ENCODE measurements at regions not wholly inside any gene's neighbourhood (a gene's known extent, or its start where the extent isn't known, plus 50 kb on each side); places are given as distances from the start of the nearest gene placed in this dataset.
A peak's percentile ranks its signal among the peaks of the same experiment; 100 is the strongest.

DNA sequence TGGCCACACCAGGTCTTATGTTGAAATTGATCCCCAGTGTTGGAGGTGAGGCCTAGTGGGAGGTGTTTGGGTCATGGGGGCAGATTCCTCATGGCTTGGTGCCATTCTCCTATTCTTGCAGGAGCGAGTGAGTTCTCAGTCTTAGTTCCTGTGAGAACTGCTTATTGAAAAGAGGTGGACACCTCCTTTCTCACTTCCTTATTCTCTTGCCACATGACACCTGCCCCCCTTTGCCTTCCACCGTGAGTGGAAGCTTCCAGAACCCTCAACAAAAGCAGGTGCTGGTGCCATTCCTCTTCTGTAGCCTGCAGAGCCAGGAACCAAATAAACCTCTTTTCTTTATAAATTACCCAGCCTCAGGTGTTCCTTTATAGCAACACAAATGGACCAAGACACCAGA, 318.1 kb upstream of the MCTP2 start:
- no peak for DNase-seq (ENCODE audit: low spot score)

DNA sequence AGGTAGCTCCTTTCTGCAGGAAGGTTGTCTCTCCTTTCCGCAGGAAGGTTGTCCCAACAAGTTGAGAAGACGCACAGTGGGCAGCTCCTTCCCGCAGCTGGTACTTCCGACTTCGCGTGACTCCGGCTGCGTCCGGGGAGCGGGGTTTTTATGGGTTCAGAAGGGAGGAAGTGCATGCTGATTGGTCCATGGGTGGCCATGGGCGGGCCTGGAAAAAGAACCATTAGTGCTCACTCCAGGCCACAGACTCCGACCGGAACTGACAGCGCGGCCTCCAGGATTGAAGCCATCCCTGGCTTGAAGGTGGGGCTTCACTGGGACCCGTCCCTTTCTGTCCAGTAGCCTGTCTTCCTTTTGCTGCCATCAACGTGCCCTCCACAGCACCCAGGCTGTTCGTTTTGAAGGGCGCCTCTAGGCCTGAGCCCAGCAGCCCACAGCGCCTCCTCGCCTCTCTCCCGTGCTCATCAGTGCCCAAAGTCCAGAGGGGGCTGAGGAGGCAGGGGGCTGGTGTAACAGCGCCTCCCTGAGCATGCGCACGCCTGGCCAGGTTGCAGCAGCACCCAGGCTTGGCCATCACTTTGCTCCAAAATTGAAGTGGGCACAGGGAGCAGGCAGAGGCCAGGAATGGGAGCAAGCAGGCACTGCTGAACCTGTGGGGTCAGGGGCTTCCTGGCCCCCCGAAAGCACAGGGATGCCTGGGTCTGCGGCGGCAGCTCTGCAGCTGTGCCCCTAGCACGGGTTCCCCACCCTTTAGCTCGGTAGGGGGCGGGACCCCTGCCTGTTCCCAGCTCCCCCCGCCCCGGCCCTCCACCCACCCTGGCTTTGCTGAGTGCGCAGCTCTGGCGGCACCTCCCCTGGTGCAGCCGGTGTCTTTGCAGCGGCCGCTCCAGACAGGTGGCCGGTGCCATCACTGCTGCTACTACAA, 330.6 kb upstream of the MCTP2 start:
- no peak for DNase-seq (ENCODE audit: low spot score)
- intact Hi-C loops (cut with DNase I): no loop called here

More for the DNA sequence above, 318.1 kb upstream of the MCTP2 start:
- intact Hi-C loops (cut with DNase I): no loop called here

DNA sequence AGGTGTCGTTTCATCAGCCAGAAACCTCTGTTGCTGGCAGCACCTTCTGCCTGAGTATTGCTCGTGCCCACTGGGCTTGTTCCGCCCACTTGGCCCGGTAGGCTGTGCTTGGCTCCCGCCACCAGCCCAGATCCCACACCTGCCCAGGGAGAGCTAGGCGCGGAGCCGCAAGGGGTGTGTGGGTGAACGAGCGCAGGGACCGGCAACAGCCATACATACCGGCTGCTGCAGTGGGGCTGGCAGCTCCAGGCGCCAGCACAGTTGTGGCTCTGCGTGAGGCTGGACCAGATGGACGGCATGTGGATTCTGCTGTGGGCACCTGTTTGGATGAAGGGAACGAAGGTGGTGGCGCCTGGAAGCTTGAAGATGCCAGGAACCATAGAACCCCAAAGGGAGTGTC, 331.5 kb upstream of the MCTP2 start:
- no peak for DNase-seq (ENCODE audit: low spot score)
- intact Hi-C loops (cut with DNase I): no loop called here

DNA sequence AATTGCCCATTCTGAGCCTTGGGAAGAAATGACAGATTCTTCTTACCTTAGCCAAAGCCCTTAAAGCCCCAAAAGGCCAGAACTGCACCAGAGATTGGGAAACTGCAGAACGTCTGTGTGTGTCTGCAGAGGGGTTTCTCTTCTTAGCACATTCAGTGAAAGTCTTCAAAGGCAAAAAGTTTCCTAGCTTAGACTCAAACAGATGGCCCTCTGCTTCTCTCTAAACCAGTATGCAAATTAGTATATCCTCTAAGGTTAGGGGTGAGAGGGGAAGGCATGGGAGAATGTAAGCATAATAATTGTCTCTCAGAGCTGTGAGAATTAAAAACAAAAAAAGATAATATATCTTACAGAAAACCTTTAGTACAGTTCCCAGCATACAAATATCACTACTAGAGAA, 334.0 kb upstream of the MCTP2 start:
- DNase-seq (ENCODE audit: low spot score): no peak
- intact Hi-C loops (cut with DNase I): no loop called here

DNA sequence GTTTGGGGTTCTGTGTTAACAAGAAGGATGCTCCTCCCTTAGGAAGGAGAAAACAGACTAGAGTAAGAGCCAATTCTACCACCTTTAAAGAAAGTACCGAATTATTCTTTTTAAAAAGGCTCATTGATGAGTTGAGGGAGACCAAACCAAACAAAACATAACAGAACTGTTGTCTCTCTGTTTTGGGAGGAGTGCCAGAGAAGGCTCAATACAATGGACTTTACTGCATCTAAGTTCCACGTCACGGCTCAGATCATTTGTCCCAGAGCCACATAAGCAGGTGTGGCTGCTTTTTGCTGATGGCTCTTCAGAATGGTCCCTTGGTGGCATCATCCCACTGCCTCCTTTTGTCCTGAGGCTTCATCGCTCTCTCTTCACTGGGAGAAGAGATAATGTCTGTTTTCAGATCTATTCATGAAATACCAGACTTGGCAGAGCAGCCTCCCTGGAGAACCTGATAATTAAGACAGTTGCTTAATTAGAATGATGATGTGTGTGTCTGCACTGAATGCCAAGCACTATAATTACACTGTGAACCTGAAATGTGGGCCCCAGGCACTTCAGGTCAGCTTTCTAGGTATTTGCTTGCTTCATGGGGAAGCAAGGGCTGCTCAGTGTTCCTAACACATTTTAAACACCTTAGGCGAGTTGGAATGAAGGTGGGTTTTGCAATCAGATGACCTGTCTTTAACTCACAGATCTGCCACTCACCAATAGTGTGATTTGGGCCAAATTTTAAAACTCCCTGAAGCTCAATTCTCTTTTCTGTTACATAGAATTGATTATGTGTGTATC, 335.2 kb upstream of the MCTP2 start:
- DNase-seq (ENCODE audit: low spot score): no peak
- intact Hi-C loops (cut with DNase I): no loop called here

DNA sequence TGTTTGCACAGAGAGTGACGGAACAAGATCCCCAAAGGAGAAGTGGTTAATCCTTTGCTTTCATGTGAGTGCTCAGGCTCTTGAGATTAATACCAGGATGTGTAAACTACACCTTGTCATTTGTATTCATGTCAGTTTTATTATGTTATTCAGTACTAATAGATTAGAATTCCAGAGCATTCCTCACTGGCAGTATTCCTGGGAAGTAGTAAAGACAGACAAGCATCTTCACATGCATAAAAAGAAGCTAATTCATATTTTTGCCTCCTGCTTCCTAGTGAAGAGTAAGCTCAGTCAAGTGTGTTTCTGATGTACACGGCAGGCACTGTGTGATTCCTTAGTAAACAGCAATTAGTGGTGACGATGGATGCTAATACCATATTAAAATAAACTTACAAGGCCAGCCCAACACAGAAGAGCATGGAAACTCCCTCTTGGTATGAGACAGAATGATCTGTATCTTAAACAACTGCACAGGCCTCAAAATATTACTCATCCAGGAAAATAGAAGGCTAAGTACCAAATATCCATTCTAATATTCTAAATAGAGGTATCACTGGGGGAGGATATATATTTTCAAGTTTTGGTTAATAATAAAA, 336.8 kb upstream of the MCTP2 start:
- no peak for DNase-seq (ENCODE audit: low spot score)
- intact Hi-C loops (cut with DNase I): no loop called here

DNA sequence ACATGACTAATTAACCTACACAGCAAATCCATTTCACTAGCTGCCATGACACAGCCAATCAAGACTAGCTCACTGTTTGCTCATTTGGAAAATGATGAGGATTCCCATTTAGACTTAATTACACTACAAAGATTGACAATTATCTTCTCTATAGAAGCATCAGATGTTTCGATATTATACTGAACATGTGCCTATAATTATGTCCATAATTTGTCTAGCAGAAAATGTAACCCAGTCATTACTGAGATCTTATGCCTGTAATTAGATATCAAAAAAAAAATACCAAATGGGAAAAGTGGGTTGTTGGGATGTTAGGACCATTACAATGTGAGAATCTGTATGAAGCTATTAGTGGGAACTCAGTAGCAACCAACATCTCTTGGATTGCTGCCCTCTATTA, 344.2 kb upstream of the MCTP2 start:
- intact Hi-C loops (cut with DNase I): no loop called here
- DNase-seq (ENCODE audit: low spot score): no peak

DNA sequence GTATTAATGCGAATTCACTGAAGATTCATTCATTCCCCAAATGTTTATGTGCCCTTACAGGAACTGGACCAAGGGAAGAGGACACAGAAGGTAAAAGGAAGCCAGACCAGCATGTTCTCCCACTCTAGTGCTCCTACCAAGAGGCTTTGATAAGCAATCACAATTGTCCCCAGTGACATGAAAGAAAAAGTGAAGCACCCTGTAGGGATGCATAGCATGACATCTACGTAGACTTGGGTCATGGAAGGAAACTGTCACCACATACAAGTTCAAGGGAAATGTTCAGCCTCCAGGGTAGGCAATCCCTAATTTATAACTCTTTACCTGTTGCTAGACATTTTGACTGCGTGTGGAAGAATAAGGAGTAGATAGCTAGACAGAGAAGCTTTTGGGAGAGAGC, 348.6 kb upstream of the MCTP2 start:
- DNase-seq (ENCODE audit: low spot score): no peak
- intact Hi-C loops (cut with DNase I): no loop called here

DNA sequence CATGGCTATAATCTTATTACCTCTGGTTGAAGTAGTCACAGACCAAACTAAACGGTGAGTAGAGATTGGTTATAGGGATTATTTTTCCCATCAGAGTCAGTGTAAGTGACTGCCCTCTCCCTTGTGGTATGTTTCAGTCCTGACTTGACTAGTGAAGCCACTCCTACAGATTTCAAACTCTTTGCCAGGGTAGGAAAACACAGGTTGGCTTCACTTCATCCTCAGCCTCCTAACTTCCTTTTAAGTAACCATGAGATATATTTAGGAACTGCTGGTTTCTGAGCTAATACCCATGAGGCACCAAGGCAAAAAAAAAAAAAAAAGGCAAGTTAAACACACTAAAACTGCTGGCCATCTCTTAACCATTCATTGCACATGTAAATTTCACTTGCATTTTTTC, 349.2 kb upstream of the MCTP2 start:
- intact Hi-C loops (cut with DNase I): no loop called here
- DNase-seq (ENCODE audit: low spot score): no peak

DNA sequence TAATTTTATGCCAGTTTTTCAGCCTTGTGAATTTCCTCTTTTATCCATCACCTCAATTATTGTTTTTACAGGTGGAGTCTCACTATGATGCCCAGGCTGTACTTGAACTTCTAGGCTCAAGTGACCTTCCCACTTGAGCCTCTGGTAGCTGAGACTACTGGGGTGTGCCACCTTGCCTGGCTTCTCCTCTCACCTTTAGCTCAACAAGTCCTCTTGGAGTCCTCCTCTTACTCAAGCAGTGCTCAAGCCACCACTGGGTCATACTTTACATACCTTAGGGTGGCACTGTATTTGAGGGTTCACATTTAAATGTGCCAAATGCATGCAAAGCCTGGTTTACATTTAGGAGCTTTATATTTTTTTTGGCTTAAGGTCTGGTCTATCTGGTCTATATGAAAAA, 350.1 kb upstream of the MCTP2 start:
- intact Hi-C loops (cut with DNase I): no loop called here

DNA sequence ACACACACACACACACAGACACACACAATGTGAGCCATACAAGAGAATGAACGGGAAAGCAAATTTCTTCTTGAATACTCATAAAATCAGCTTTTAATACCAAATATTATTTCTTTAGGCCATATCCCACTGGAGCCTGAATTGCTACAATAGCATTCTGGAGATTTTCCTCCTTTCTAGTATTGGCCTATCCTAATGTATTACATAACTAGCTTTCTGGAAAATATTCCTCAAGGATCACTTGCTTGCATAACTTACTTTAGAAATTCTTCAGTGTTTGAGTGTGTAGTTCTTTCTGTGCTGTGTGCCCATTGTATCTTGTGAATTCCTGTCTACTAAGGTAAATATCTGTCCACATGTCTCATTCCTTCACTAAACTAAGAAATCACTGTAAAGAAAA, 351.0 kb upstream of the MCTP2 start:
- intact Hi-C loops (cut with DNase I): no loop called here
- no peak for DNase-seq (ENCODE audit: low spot score)

More for the DNA sequence above, 350.1 kb upstream of the MCTP2 start:
- no peak for DNase-seq (ENCODE audit: low spot score)

DNA sequence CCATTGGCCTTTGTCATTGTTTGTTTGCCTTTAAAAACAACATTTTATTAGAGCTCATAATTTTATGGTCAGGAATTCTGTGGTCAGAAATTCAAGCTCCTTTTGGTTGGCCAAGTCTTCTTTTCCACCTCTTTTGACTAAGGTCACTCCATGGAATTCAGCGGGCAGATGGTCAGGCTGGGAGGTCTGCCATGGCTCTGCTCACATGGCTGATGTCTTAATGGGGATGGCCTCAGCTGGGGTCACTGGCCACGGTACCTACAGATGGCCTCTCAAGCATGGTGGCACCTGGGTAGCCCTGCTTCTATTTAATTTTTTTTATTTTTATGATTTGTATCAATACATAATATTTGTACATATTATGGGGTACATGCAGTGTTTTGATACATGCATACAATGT, 360.8 kb upstream of the MCTP2 start:
- intact Hi-C loops (cut with DNase I): no loop called here
- DNase-seq (ENCODE audit: low spot score): no peak

DNA sequence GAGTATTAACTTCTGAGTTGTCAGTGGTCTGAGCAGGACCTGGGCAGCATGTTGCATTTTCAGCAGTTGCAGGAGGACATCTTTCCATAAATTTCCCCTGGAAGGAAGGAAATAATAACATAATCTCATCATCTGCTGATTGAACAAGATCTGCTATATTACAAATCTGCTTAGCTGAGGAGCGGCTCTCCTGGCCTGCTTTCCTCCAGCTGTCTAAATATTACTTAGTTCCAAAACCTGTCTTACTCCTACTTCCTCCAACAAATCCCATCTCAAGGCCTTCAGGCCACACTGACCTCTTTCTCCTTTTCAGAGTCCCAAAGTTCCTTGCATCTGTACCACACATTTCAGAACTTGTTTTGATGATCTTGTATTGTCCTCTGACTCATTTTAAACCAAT, 364.4 kb upstream of the MCTP2 start:
- intact Hi-C loops (cut with DNase I): no loop called here
- no peak for DNase-seq (ENCODE audit: low spot score)

DNA sequence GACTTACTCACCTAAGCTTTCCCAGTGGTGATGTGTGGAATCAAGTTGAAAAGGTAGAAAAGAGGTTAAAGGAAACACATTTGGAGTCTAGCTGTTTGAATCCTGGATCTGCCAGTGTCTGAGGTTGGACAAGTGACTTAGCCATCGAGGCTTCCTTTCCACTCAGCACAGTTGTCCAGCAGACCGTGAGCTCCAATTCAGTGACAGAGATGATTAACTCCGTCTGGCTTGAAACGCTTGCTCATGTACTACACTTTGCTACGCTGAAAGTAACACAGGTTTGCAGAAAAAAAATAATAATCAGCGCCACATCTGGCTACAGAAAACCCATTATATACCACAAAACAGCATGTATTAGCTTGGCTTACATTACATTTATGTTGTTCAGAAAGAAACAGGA, 364.9 kb upstream of the MCTP2 start:
- intact Hi-C loops (cut with DNase I): no loop called here
- no peak for DNase-seq (ENCODE audit: low spot score)

DNA sequence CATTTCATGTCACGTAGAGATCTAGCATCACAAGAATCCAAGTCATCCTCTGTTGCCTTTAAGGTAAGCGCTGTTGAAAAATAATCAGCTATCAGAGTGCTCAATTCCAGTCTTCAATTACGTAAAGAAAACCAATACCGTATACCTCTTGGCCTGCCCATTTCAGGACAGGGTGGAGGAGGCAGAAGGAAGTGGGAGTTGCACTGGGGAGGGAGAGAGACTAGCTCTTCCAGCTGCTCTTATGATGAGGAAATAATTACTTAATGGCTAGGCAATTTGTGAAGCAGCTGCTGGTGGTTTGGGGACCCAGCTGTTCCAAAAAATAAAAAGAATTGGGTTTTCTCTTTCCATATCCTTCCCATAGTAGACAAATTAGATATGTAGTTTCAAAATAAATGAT, 365.8 kb upstream of the MCTP2 start:
- intact Hi-C loops (cut with DNase I): no loop called here
- DNase-seq (ENCODE audit: low spot score): no peak

DNA sequence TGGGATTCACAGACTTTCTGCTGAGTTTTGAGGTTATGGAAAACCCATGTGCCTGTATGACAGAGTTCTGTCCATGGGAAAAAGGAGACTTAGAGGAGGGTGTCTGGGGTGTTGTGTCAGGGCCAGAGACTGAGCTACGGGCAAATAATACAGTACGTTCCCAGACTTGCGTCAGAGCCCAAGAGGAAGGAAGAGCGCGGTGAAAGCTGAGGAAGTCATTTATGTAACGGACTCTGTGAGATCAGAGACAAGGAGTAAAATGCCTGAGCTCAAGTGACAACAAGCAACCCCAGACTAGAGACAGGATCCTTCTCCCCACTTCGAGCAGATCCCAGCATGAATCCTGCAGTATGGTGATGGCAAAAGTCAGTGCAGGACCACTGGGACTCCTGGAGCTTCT, 368.6 kb upstream of the MCTP2 start:
- peak; percentile 78 for DNase-seq (ENCODE audit: low spot score)
- intact Hi-C loops (cut with DNase I): no loop called here

DNA sequence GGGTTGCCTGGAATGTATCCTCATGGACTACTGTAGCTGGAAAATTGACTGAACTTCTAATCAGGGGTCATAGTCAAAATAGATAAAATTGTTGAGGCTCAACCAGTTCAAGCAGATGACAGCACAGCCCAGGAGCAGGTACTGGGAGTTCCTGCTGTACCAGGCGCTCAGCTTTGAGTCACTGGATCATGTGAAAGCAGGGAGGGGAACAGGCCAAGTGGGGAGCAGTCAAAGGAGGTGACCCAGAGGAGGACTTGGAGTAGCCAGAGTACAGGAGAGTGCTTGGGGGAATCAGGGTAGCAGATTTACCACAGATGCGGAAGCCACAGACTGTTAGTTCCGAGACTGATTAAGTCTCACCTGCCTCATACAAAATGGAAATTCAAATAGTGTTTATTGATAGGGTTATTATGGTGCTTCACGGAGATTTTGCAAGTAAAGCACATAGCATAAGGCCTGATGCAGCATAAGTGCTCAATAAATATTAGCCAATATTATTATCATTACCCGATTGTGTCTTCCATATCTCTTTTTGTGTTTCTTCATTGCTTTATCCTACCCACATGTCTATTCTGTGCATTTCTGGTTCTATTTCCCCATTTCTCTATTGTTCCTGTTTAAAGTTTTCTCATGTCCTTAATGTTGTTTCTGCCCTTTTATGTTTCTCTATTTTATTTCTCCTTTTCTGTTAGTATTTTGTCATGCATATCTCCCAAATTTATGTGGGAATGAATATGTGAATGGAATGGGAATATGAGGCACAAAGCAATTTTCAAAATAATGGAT, 369.2 kb upstream of the MCTP2 start:
- intact Hi-C loops (cut with DNase I): no loop called here
- no peak for DNase-seq (ENCODE audit: low spot score)

DNA sequence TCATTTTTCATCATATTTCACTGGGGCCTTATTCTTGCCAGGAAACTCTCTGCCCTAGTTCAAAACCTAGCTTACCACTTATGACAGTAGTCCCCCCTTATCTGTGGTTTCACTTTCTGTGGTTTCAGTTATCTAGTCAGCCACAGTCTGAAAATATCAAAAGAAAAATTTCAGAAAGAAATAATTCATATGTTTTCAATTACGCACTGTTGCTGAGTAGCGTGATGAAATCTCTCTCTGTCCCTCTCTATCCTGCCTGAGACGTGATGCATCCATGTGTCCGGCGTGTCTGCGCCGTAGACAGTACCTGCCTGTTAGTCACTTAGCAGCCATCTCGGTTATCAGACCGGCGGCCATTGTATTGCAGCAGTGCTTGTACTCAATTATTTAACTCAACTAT, 369.9 kb upstream of the MCTP2 start:
- intact Hi-C loops (cut with DNase I): no loop called here
- DNase-seq (ENCODE audit: low spot score): no peak

DNA sequence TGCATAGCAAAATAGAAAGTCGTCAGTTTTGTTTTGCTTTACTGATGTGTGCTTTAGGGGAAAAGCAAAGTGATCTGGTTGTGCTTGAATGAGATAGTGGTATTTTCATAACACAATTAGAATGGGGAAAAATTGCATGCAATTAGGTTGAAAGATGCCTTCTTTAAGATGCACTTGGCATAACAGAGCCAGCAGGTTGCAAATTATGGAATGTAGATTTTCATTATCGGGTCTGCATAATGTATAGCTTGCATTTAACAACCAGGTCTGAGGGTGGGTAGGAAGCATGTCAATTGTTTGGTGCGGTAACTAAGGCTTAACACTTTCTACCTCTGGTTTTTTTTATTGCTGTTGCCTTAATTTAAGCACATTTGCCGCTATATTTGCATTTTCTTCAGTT, 370.7 kb upstream of the MCTP2 start:
- intact Hi-C loops (cut with DNase I): no loop called here
- no peak for DNase-seq (ENCODE audit: low spot score)

DNA sequence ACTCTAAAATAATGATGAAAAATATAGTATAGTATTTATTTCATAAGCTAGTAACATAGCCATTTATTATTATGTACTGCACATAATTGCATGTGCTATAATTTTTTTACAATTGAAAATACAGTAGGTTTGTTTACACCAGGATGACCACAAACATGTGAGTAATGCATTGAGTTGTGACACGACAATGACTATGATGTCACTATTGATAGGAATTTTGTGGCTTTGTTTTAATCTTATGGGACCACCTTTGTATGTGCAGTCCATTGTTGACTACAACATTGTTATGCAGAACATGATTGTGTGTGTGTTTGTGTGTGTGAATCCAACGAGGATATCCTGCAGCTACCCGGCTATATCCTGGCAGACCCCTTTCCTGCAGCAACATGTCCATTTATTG, 372.2 kb upstream of the MCTP2 start:
- intact Hi-C loops (cut with DNase I): no loop called here
- no peak for DNase-seq (ENCODE audit: low spot score)
